ENCODE measurements at regions not wholly inside any gene's neighbourhood (a gene's known extent, or its start where the extent isn't known, plus 50 kb on each side); places are given as distances from the start of the nearest gene placed in this dataset.

- TF ChIP-seq TAF1 (IDR thresholded peaks at IDR 0.05; ENCODE audit: borderline replicate concordance, insufficient read depth, low read length), result no peak
- TF ChIP-seq FOXP2 (optimal IDR thresholded peaks at IDR 0.05; ENCODE audit: borderline replicate concordance, extremely low read depth, extremely low read length, insufficient read depth), result no peak
- TF ChIP-seq REST (IDR thresholded peaks at IDR 0.05; ENCODE audit: insufficient read depth in 1 of 2, low read depth in 2 of 2, low read length in 2 of 2), result no peak
- TF ChIP-seq SIN3A (IDR thresholded peaks at IDR 0.05; ENCODE audit: borderline replicate concordance, insufficient read depth, low read length), result no peak
- no peak for TF ChIP-seq POLR2AphosphoS5 (IDR thresholded peaks at IDR 0.05; ENCODE audit: low read depth, low read length)
Observed at GRCh38 chr1:172770071-172770470, 111.2 kb downstream of the FASLG start.

GRCh38 chr1:172774561-172774960, 115.7 kb downstream of the FASLG start:
- no peak for TF ChIP-seq SIN3A (IDR thresholded peaks at IDR 0.05; ENCODE audit: borderline replicate concordance, insufficient read depth, low read length)
- no peak for TF ChIP-seq TAF1 (IDR thresholded peaks at IDR 0.05; ENCODE audit: borderline replicate concordance, insufficient read depth, low read length)
- TF ChIP-seq REST (IDR thresholded peaks at IDR 0.05; ENCODE audit: insufficient read depth in 1 of 2, low read depth in 2 of 2, low read length in 2 of 2), result no peak
- TF ChIP-seq FOXP2 (optimal IDR thresholded peaks at IDR 0.05; ENCODE audit: borderline replicate concordance, extremely low read depth, extremely low read length, insufficient read depth), result no peak
- TF ChIP-seq POLR2AphosphoS5 (IDR thresholded peaks at IDR 0.05; ENCODE audit: low read depth, low read length), result no peak

DNA sequence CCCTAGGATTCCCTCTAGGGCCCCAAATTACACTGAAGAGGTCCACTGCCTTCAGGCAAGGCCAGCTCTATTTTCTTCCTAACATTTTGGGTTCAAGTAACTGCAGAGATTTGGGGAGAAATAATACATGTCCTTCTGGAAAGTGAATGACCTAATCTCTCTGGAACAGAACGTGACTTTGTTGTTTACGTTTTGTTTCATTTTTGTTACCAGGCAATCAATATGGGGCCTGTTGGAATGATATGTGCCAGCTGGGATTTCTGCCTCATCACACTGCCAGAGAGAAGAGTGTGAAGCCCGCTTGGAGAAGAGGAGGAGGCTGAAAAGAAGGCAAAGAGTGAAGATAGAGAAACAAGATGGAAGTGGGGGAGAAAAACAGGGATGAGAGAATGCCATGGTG, 116.7 kb downstream of the FASLG start:
- TF ChIP-seq FOXP2 (optimal IDR thresholded peaks at IDR 0.05; ENCODE audit: borderline replicate concordance, extremely low read depth, extremely low read length, insufficient read depth) (no peak), TAF1 (IDR thresholded peaks at IDR 0.05; ENCODE audit: borderline replicate concordance, insufficient read depth, low read length) (no peak), SIN3A (IDR thresholded peaks at IDR 0.05; ENCODE audit: borderline replicate concordance, insufficient read depth, low read length) (no peak), REST (IDR thresholded peaks at IDR 0.05; ENCODE audit: insufficient read depth in 1 of 2, low read depth in 2 of 2, low read length in 2 of 2) (no peak), POLR2AphosphoS5 (IDR thresholded peaks at IDR 0.05; ENCODE audit: low read depth, low read length) (no peak)

DNA sequence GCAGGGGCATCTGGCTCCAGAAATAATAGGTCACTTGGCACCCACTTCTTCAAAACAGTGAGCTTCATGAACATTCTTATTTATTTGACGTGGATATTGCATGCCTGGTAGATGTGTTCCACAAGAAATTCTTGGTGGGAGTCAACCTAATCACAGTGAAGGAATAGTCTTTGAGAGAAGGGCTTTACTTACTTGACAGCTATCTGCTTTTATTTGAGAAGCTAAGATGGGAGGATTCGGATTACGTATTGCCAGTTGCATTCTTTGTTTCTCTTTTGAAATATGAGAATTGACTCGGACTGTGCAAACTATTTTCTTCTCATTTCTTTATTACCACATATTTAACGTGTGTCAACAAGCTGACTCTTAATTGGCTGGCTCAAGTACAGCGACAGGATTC, 117.2 kb downstream of the FASLG start:
- TF ChIP-seq SIN3A (IDR thresholded peaks at IDR 0.05; ENCODE audit: borderline replicate concordance, insufficient read depth, low read length) (no peak), REST (IDR thresholded peaks at IDR 0.05; ENCODE audit: insufficient read depth in 1 of 2, low read depth in 2 of 2, low read length in 2 of 2) (no peak), POLR2AphosphoS5 (IDR thresholded peaks at IDR 0.05; ENCODE audit: low read depth, low read length) (no peak), FOXP2 (optimal IDR thresholded peaks at IDR 0.05; ENCODE audit: borderline replicate concordance, extremely low read depth, extremely low read length, insufficient read depth) (no peak), TAF1 (IDR thresholded peaks at IDR 0.05; ENCODE audit: borderline replicate concordance, insufficient read depth, low read length) (no peak)

DNA sequence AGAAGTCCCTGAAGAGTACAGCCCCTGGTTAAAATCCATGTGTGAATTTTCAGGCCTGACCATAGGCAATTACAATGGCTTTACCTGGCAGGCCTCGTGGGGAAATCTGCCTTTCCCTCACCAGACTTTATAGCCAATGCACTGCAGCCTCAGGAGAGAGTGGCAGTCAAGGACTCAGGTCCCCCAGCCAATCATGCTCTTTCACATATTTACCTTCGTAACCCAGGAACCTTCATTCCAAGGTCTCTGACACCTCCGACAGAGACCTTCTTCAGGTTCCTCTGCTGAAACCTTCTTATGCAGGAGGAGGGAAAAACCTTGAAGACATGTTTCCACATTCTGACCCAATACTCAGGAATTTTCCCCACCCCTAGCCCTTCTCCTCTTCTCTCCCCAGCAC, 118.9 kb downstream of the FASLG start:
- TF ChIP-seq REST (IDR thresholded peaks at IDR 0.05; ENCODE audit: insufficient read depth in 1 of 2, low read depth in 2 of 2, low read length in 2 of 2) (no peak), POLR2AphosphoS5 (IDR thresholded peaks at IDR 0.05; ENCODE audit: low read depth, low read length) (no peak), FOXP2 (optimal IDR thresholded peaks at IDR 0.05; ENCODE audit: borderline replicate concordance, extremely low read depth, extremely low read length, insufficient read depth) (no peak), SIN3A (IDR thresholded peaks at IDR 0.05; ENCODE audit: borderline replicate concordance, insufficient read depth, low read length) (no peak), TAF1 (IDR thresholded peaks at IDR 0.05; ENCODE audit: borderline replicate concordance, insufficient read depth, low read length) (no peak)
